CD14-positive monocyte (primary cell): ENCODE measurements at regions not wholly inside any gene's neighbourhood (a gene's known extent, or its start where the extent isn't known, plus 50 kb on each side); places are given as distances from the start of the nearest gene placed in this dataset.

ENCODE experiments used
- DNase-seq, 3 donors: peaks; one replicate each; pipeline ENCODE4 v3.0.0-alpha.2; 2011 to 2022
- H2AFZ ChIP-seq: 2 replicates; pipeline ENCODE4 v1.6.0; 2012; ENCODE audit warnings: mild to moderate bottlenecking, low read depth, low read length, inconsistent platforms; ENCODE audit not compliant: insufficient read depth, poor library complexity, severe bottlenecking
- H3K27ac ChIP-seq, 2 donors: 1 replicate in 1 of 2; 2 replicates in 1 of 2; pipeline ENCODE4 v1.5.1; 2012 to 2013; ENCODE audit warnings: low read length in 2 of 2, control low read depth in 1 of 2, inconsistent platforms in 1 of 2, low read depth in 1 of 2, mild to moderate bottlenecking in 1 of 2
- H3K27me3 ChIP-seq, 2 donors: one replicate each; pipeline versions ENCODE4 v1.6.0 to v1.6.1; 2011 to 2013; ENCODE audit warnings: low read length in 2 of 2; ENCODE audit not compliant: control insufficient read depth in 2 of 2, insufficient read depth in 2 of 2
- H3K36me3 ChIP-seq, 2 donors: replicated peaks in 1 of 2; 1 replicate in 1 of 2; 2 replicates in 1 of 2; pipeline versions ENCODE4 v1.5.1 to v1.6.1; 2012 to 2013; ENCODE audit warnings: low read length in 2 of 2, control low read depth in 1 of 2, inconsistent platforms in 1 of 2, mild to moderate bottlenecking in 1 of 2; ENCODE audit not compliant: insufficient read depth in 2 of 2, control insufficient read depth in 1 of 2
- H3K4me1 ChIP-seq, 2 donors: 1 replicate in 1 of 2; 2 replicates in 1 of 2; pipeline versions ENCODE4 v1.5.1 to v1.6.1; 2012 to 2013; ENCODE audit warnings: low read length in 2 of 2, control low read depth in 1 of 2, inconsistent platforms in 1 of 2, mild to moderate bottlenecking in 1 of 2, moderate library complexity in 1 of 2; ENCODE audit not compliant: insufficient read depth in 2 of 2, control insufficient read depth in 1 of 2
- H3K4me2 ChIP-seq: replicated peaks from 2 replicates; pipeline ENCODE3; 2012; ENCODE audit warnings: low read length, moderate library complexity, mild to moderate bottlenecking; ENCODE audit not compliant: poor library complexity, severe bottlenecking; ENCODE audit errors: extremely low read depth
- H3K4me3 ChIP-seq, 3 experiments: fragments of 200-600 bp in 1 of 3; sonication (generic) in 1 of 3; replicated peaks in 1 of 3; 1 replicate in 2 of 3; 2 replicates in 1 of 3; pipeline ENCODE4 v1.5.1; 2011 to 2013; ENCODE audit warnings: low read length in 3 of 3, mild to moderate bottlenecking in 3 of 3, control low read depth in 2 of 3, low read depth in 2 of 3, inconsistent platforms in 1 of 3, moderate library complexity in 1 of 3
- H3K79me2 ChIP-seq: 2 replicates; pipeline ENCODE4 v1.6.0; 2012; ENCODE audit warnings: mild to moderate bottlenecking, control low read depth, inconsistent platforms, low read length, moderate library complexity; ENCODE audit not compliant: insufficient read depth
- H3K9ac ChIP-seq: 2 replicates; pipeline ENCODE4 v1.6.0; 2017; ENCODE audit warnings: low read length, mild to moderate bottlenecking; ENCODE audit not compliant: insufficient read depth, poor library complexity, severe bottlenecking
- H3K9me3 ChIP-seq, 2 donors: replicated peaks in 1 of 2; 1 replicate in 1 of 2; 2 replicates in 1 of 2; pipeline versions ENCODE4 v1.5.1 to v1.6.1; 2012 to 2013; ENCODE audit warnings: low read length in 2 of 2, control low read depth in 1 of 2; ENCODE audit not compliant: control insufficient read depth in 1 of 2, insufficient read depth in 1 of 2
- H4K20me1 ChIP-seq: 2 replicates; pipeline ENCODE4 v1.6.0; 2012; ENCODE audit warnings: mild to moderate bottlenecking, low read length, control low read depth, moderate library complexity; ENCODE audit not compliant: insufficient read depth
- H3K27ac Mint-ChIP-seq, 7 donors: one replicate each; pipeline ENCODE4 v1.8.0; 2020; ENCODE audit warnings: mild to moderate bottlenecking in 7 of 7, mixed read lengths in 7 of 7, moderate library complexity in 6 of 7, inconsistent platforms in 2 of 7
- H3K27me3 Mint-ChIP-seq, 3 donors: one replicate each; pipeline ENCODE4 v1.8.0; 2021 to 2022; ENCODE audit warnings: low read depth in 3 of 3, mild to moderate bottlenecking in 3 of 3, mixed read lengths in 3 of 3, moderate library complexity in 3 of 3, inconsistent platforms in 1 of 3
- H3K36me3 Mint-ChIP-seq, 2 donors: one replicate each; pipeline ENCODE4 v1.8.0; 2020; ENCODE audit warnings: mixed read lengths in 2 of 2, inconsistent platforms in 1 of 2, mild to moderate bottlenecking in 1 of 2
- H3K4me1 Mint-ChIP-seq: one replicate; pipeline ENCODE4 v1.8.0; 2020; ENCODE audit warnings: mild to moderate bottlenecking, mixed read lengths
- H3K4me3 Mint-ChIP-seq, 2 donors: one replicate each; pipeline ENCODE4 v1.8.0; 2020; ENCODE audit warnings: mild to moderate bottlenecking in 2 of 2, mixed read lengths in 2 of 2, moderate library complexity in 1 of 2
- H3K9me3 Mint-ChIP-seq, 7 donors: one replicate each; pipeline ENCODE4 v1.8.0; 2020 to 2022; ENCODE audit warnings: mixed read lengths in 7 of 7, mild to moderate bottlenecking in 6 of 7, moderate library complexity in 6 of 7, inconsistent platforms in 2 of 7
- CTCF ChIP-seq: fragments of 200-600 bp; IDR thresholded peaks from one replicate; pipeline ENCODE4 v1.8.0; 2022; ENCODE audit warnings: antibody characterized with exemption, mild to moderate bottlenecking
- WGBS: methylation state at CpG from one replicate; pipeline ENCODE4 v1.1.5; 2013; ENCODE audit warnings: missing lambda C conversion rate; ENCODE audit not compliant: insufficient coverage; 5-methylcytosine and 5-hydroxymethylcytosine counted together
- intact Hi-C, 2 donors: fragments of 100-400 bp; cut with micrococcal nuclease; formaldehyde crosslinking; loops; one replicate each; pipeline versions ENCODE4 v1.15.0 to v1.15.1; 2023

GRCh38 chr13:67285611-67286010 is 55.5 kb upstream of the PCDH9 start:
- Mint-ChIP-seq H3K27me3 (no peaks in the 10 kb centered on the region), H3K4me3 (no peak overlapping the region), H3K9me3 (peaks cover 0 to 13% (median 6%) of the 10 kb centered on the region in 7 donors), H3K27ac (no peak overlapping the region), H3K36me3 (no peaks in the 10 kb centered on the region), H3K4me1 (no peaks in the 10 kb centered on the region)
- DNase-seq: no peak
- Histone ChIP-seq H2AFZ (no peak overlapping the region), H4K20me1 (no peaks in the 10 kb centered on the region), H3K4me2 (no peak overlapping the region), H3K27ac (no peak overlapping the region), H3K79me2 (no peaks in the 10 kb centered on the region), H3K36me3 (no peaks in the 10 kb centered on the region), H3K4me3 (no peak overlapping the region), H3K4me1 (no peaks in the 10 kb centered on the region), H3K9ac (no peak overlapping the region), H3K27me3 (no peaks in the 10 kb centered on the region), H3K9me3 (peaks cover 0 to 3% of the 10 kb centered on the region in 2 donors)
- TF ChIP-seq CTCF: no peak
- intact Hi-C loops: no loop called here
- 100% methylated on average over 1 of the region's 1 CpG for WGBS

GRCh38 chr13:67283637-67284036 is 53.5 kb upstream of the PCDH9 start:
- intact Hi-C loops: no loop called here
- Mint-ChIP-seq H3K4me3 (no peak overlapping the region), H3K27me3 (no peaks in the 10 kb centered on the region), H3K27ac (no peak overlapping the region), H3K36me3 (no peaks in the 10 kb centered on the region), H3K9me3 (peaks cover 0 to 5% (median 0%) of the 10 kb centered on the region in 7 donors), H3K4me1 (no peaks in the 10 kb centered on the region)
- no peaks in the 10 kb centered on the region for H3K36me3 ChIP-seq
- no peak for TF ChIP-seq CTCF
- H3K4me1 ChIP-seq: no peaks in the 10 kb centered on the region
- no peak overlapping the region for H2AFZ ChIP-seq
- no peaks in the 10 kb centered on the region for H4K20me1 ChIP-seq
- H3K27me3 ChIP-seq: no peaks in the 10 kb centered on the region
- no CpG with 5 or more reads among the region's 2 CpGs for WGBS
- H3K4me3 ChIP-seq: no peak overlapping the region
- H3K9ac ChIP-seq: no peak overlapping the region
- no peak overlapping the region for H3K4me2 ChIP-seq
- H3K9me3 ChIP-seq: peaks cover 0 to 3% of the 10 kb centered on the region in 2 donors
- H3K79me2 ChIP-seq: no peaks in the 10 kb centered on the region
- H3K27ac ChIP-seq: no peak overlapping the region
- DNase-seq: no peak
